Neural cell (in vitro differentiated cells): ENCODE measurements at regions not wholly inside any gene's neighbourhood (a gene's known extent, or its start where the extent isn't known, plus 50 kb on each side); places are given as distances from the start of the nearest gene placed in this dataset.

Source experiments
- EP300 ChIP-seq: fragments of 450-650 bp; conservative IDR thresholded peaks from 2 replicates; pipeline ENCODE4 v1.6.1; 2014; ENCODE audit warnings: antibody characterized with exemption, mild to moderate bottlenecking, moderate library complexity; ENCODE audit not compliant: poor library complexity, severe bottlenecking
- EZH2 ChIP-seq: fragments of 200-600, 300-800 bp; shearing (Covaris generic), sonication (generic); IDR thresholded peaks from 2 replicates; pipeline ENCODE4 v1.6.1; 2014; ENCODE audit warnings: antibody characterized with exemption, low read length, borderline replicate concordance, mild to moderate bottlenecking; ENCODE audit not compliant: insufficient read depth, poor library complexity, severe bottlenecking
- POLR2AphosphoS5 ChIP-seq: IDR thresholded peaks from 2 replicates; pipeline ENCODE4 v1.6.1; 2012
- RAD21 ChIP-seq: fragments of 450-650 bp; conservative IDR thresholded peaks from 2 replicates; pipeline ENCODE4 v1.6.1; 2014; ENCODE audit warnings: antibody characterized with exemption, mild to moderate bottlenecking, moderate library complexity
- SMC3 ChIP-seq: fragments of 450-650 bp; conservative IDR thresholded peaks from 2 replicates; pipeline ENCODE4 v1.6.1; 2014; ENCODE audit warnings: antibody characterized with exemption, mild to moderate bottlenecking, moderate library complexity; ENCODE audit not compliant: poor library complexity
- TAF1 ChIP-seq: IDR thresholded peaks from 2 replicates; pipeline ENCODE4 v1.6.1; 2012; ENCODE audit warnings: low read depth
- TF ChIP-seq, protein P1 (sequence below): fragments of 450-650 bp; IDR thresholded peaks from 2 replicates; pipeline ENCODE4 v1.5.1; 2014; ENCODE audit warnings: antibody characterized with exemption, mild to moderate bottlenecking, moderate library complexity; ENCODE audit not compliant: poor library complexity, severe bottlenecking
- TF ChIP-seq, protein P2 (sequence below): IDR thresholded peaks from 2 replicates; pipeline ENCODE4 v1.6.1; 2012; ENCODE audit warnings: borderline replicate concordance

DNA sequence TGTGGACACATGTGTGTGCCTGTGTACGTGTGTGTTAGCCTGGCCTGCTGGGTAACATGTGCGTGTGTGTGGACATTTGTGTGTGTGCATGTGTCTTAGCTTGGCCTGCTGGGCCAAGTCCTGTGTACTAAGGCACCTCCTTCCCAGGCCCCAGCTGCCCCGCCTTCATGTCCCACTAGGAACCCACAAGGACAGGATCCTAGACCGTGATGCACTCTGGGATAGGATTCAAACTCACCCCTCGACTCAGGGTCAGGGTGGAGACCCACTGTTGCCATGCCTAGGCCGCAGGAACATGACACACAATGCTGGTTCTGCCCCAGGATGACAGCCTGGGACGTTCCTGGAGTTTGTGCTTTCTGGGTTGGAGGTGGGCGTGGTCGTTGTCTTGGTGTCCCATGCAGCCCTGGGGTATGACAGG, 89.9 kb upstream of the TMPRSS2 start:
- TF ChIP-seq POLR2AphosphoS5, result no peak
- TF ChIP-seq, protein P1, sequence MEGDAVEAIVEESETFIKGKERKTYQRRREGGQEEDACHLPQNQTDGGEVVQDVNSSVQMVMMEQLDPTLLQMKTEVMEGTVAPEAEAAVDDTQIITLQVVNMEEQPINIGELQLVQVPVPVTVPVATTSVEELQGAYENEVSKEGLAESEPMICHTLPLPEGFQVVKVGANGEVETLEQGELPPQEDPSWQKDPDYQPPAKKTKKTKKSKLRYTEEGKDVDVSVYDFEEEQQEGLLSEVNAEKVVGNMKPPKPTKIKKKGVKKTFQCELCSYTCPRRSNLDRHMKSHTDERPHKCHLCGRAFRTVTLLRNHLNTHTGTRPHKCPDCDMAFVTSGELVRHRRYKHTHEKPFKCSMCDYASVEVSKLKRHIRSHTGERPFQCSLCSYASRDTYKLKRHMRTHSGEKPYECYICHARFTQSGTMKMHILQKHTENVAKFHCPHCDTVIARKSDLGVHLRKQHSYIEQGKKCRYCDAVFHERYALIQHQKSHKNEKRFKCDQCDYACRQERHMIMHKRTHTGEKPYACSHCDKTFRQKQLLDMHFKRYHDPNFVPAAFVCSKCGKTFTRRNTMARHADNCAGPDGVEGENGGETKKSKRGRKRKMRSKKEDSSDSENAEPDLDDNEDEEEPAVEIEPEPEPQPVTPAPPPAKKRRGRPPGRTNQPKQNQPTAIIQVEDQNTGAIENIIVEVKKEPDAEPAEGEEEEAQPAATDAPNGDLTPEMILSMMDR, result no peak
- TF ChIP-seq, protein P2, sequence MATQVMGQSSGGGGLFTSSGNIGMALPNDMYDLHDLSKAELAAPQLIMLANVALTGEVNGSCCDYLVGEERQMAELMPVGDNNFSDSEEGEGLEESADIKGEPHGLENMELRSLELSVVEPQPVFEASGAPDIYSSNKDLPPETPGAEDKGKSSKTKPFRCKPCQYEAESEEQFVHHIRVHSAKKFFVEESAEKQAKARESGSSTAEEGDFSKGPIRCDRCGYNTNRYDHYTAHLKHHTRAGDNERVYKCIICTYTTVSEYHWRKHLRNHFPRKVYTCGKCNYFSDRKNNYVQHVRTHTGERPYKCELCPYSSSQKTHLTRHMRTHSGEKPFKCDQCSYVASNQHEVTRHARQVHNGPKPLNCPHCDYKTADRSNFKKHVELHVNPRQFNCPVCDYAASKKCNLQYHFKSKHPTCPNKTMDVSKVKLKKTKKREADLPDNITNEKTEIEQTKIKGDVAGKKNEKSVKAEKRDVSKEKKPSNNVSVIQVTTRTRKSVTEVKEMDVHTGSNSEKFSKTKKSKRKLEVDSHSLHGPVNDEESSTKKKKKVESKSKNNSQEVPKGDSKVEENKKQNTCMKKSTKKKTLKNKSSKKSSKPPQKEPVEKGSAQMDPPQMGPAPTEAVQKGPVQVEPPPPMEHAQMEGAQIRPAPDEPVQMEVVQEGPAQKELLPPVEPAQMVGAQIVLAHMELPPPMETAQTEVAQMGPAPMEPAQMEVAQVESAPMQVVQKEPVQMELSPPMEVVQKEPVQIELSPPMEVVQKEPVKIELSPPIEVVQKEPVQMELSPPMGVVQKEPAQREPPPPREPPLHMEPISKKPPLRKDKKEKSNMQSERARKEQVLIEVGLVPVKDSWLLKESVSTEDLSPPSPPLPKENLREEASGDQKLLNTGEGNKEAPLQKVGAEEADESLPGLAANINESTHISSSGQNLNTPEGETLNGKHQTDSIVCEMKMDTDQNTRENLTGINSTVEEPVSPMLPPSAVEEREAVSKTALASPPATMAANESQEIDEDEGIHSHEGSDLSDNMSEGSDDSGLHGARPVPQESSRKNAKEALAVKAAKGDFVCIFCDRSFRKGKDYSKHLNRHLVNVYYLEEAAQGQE, result no peak
- no peak for TF ChIP-seq RAD21
- TF ChIP-seq EZH2, result no peak
- no peak for TF ChIP-seq EP300
- TF ChIP-seq SMC3, result no peak
- TF ChIP-seq TAF1, result no peak
